Activated CD4-positive, CD25-positive, alpha-beta regulatory T cell treated with anti-CD3 and anti-CD28 coated beads, Interleukin-2, amount 50 U/mL, for 24 hours (primary cell): ENCODE measurements at regions not wholly inside any gene's neighbourhood (a gene's known extent, or its start where the extent isn't known, plus 50 kb on each side); places are given as distances from the start of the nearest gene placed in this dataset.

Experiments used
- ATAC-seq, 2 donors: fragments of 150-1000 bp; cut with Tn5 transposase; one replicate each; pipeline ENCODE4 v1.10.0; 2021; ENCODE audit warnings: mild to moderate bottlenecking in 1 of 2, moderate library complexity in 1 of 2

DNA sequence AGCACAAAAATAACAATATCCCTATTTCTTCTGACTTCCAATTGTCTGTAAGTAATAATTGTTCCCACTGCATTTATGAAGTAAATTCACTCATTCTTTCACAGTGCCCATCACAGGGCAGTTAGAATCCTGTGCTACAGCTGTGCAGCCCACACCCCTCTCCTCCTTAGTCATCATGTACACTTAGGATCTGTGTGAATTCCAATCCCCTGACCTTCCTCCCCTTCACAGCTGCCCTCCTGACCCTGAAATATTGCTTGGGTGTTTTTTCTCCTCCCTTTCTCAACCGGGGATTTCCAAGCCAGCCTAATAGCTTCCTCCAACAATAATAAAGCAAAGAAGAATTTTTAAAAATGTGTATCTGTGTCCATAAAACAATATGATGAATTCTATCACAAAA is 91.5 kb upstream of the BEND6 start:
- ATAC-seq, result no peak

DNA sequence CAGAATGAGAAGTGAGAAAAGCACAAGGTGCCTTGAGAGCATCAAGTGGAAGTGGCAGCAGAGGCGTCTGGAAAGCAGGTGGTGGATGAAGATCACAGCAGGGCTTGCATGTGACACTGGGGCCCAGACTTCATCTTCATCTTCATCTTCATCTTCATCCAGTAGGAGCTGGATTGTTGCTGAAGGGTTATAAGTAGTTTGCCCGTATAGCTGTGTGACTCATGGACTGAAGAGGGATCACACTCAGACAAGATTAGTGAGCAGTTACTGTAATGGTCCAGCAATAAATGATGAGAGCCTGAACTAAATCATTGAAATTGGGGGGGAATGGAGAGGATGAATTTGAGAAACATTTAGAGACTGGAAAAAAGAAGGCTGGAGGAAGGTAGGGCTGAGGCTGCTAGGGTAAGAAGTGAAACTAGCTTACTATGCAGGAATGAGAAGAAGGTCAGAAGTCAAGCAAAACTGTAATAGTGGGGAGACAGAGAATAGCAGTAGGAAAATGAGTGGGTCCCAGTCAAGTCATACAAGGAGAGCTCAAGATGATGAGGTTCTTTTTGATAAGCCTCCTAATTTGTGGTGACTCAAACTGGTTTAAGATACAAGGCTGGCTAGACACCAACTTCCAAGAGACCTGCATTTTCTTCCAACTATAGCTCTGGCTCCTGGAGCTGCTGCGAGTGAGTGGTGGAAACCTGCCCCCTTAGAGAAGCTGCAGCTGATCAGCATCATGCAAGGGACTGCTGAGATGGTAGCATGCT is 92.3 kb upstream of the BEND6 start:
- peak in 1 of 2 donors; percentile 13 for ATAC-seq

DNA sequence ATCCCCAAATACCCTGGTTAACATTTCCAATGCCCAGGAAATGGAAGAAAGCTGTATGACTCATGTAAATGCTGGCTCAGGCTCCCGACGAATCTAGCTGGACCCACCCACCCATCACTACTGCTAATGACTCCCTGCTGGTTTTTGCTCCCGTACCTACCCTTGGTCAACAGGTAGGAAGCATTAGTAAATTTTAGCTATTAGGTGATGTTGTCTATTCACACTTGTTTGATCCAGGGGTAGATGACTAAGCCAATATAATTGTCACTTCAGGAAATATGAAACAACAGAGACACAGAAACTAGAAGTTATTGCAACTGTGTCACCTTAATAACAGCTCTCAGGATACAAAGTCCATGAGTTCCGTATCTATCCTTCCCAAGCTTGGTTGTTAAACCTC is 94.4 kb upstream of the BEND6 start:
- no peak for ATAC-seq

DNA sequence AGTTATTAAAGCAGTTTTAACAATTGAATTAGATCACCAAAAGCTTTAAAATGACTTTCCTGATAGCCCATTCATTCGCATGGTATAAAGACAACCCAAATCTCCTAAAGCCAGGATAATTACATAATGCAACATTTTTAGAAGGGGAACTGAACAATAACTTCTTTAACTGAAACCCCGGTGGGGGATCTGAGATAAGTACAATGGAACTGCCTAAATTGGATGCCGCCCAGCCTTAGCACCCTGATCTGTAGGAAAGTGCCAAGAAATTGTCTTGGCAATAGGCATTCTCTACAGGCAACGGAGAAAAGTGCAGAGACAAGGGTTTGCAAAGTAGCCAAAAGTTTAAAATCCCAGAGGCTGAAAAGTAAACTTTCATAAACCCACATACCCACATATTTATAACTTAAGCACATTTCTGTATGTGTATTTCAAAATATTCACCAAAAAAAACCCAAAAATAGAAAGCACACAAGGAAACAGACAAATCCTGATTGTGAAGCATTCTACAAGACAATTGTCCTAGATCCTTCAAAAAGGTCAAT is 98.8 kb upstream of the BEND6 start:
- ATAC-seq, result no peak

DNA sequence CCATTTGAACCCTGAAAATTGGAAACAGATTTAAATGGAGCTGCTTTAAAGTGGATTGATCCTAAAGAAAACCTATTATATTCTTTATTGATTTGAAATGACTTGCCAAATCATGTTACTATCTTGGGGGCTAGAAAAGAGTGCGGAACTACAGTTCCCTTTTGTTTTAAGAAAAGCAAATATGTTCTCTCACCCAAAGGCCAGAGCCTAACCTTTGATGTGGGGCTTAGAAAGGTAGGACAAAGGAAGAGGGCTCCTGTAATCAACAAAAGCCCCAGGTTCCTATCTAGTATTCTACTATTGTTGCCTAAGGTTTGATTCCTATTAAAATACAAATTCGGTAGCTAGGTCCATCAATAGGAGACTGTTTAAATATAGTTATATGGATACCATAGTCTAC is 100.8 kb upstream of the BEND6 start:
- no peak for ATAC-seq

DNA sequence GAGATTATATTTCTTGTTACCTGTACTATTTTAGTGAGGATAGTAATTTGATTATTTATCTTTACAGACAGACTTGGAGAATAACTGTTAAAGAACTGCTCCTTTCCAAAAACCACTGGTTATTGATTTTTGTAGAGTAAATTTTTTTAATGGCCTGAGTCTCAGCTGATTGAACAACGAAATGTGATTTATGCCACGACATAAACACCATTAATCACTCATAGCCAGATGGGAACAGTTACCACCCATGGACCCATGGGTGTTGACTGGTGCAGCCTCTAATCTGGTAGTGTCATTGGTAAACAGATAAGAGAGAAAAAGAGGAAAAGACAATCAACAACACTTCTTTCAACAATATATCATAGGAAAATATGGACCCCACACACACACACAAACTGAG is 101.4 kb upstream of the BEND6 start:
- no peak for ATAC-seq

DNA sequence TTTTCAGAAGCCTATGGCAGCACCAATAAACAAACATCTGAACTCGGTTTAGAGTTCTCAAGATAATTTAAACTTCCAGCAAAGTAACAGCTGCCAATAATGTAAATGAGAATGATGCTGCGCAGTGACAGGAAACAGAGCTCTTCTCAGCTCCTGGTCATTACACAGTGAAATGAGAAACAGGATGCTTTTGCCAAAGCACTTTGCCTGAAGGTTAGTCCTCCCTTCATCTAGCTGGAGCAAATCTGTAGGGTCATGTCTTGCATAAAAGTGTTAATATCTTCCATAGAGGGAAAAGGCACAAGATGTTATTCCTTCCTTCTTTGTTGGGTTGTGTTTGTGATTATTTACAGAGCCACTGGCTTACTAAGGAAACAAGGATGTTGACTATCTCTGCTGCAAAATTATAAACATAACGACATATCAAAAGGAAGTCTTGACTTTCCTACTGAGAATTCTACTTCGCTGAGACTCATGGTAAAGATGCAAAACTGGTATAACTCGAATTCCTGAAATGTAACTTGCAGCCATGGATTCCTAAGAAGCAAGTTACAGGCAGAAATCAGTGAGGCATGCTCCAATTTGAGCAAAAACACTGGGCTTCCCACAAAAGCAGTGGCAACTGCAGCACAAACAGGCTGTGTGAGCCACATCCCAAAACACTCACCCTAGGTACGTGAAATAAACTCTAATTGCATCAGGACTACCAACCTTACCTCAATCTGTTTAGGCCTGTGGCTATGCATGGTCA is 102.5 kb upstream of the BEND6 start:
- ATAC-seq, result no peak

DNA sequence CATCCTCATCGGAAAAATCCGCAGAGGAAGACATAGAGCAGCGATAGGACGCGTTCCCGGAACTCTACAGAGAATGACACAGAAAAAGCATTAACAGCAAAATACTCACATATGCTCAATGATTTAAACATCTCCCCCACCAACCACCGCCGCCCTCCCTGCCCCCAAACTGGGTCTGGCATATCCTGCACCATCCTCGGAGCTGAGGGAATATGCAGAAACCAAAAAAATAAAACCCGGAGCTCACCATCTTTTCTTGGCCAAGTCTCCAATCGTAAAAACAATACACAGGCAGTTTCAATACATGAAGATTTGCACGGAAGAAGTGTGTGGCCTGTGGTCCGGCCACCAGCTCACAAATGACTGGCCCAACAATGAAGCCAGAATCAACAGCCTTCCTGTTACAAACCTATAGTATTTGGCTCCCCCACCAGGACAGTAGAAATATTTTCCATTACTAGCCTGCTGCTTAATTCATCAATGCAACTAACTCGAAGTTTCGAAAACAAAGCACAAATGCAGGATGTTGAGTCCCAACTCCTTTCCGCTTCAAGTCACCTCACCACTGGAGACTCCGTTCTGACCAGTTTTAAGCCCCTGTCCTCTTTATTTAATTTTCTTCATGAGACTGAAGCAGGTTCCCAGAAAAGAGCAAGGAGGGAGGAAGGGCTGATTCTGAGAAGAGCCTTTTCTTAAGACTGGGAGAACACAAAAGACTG is 103.2 kb upstream of the BEND6 start:
- peak; percentile 26 to 66 for ATAC-seq

DNA sequence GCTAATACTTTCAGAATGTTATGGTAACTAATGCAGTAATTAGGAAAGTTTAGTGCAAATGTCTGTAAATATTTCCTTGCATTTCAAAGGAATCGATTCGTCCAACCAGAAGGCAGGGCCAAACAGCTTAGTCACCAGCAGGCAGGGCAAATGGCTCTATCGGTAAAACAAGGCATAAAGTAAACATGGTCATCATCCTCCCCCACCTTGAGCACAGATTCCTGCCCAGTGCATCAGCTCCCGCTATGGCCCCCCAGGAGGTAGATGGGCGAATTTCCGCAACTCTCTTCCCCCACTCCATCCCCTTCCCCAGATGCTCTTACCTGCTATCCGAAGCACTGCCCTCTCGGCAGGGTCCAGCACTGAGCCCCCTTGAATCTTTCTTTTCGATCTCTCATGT is 103.8 kb upstream of the BEND6 start:
- no peak for ATAC-seq

DNA sequence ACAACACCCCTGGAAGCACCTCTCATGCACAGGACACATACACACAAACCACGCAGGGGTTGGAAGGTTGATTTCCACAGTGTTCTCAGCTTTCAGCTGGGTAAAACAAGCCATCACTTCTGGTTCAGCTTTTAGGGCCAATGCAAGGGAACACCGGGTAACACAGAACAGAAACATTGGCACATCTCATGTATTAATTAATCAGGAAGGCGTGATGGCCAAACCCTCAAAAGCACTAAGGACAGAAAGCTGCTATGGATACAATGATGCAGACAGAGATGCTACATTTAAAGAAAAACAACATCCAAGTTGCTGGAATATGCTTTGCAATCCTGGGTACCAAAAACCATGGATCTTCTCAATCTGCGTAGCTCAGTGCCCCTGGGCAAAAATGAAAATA is 104.3 kb upstream of the BEND6 start:
- no peak for ATAC-seq

DNA sequence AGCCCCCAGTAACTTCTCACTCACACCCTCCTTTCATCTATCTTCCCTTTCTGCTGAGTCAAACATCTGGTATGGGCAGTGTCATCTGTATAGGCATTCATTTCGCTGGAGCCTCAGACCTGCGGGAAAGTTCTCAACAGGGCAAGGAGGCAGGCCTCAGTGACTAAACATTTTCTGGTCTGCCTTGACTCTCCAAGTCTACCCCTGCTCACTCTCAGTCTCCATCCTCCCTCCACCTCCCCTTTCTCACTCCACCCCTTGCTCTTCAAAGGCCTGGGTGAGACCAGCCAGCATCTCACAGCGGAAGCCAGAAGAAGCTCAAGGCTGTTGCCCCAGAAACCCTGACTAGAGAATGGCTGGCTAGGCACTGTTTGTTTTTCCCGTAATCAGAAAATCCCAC is 105.0 kb upstream of the BEND6 start:
- no peak for ATAC-seq

DNA sequence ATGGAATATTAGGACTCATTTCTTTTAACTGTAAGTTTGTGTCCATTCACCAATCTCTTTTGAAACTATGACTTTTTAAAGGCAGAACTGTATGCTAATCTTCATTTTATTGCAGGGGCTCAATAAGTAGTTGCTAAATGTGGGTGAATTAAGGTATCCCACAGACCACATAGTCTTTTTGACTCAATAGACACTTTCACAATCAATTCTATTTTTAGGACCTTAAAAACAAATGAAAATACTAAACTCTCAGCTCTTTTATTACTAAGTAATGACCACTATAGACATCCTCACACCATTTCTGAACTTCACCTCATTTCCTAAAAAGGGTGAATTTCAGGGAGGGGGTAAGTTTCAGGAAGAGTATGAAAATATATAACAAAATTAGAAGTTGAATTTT is 106.8 kb upstream of the BEND6 start:
- no peak for ATAC-seq

DNA sequence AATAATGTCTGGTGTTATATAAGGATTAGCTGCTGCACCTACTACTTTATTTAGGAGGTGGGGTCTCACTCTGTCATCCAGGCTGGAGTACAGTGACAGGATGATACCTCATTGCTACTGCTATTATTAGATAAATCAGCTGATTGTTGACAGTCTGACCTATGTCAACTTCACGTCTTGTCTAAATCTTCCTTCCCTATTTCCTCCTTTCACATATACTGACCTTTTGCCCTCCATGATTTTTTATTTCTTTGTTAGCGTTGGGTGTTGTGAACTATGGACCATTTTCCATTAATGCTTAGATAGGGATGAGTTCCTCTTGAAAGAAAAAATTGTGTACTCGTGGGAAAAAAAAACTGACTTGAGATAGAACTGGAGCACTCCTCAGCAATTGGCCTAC is 109.9 kb upstream of the BEND6 start:
- no peak for ATAC-seq

DNA sequence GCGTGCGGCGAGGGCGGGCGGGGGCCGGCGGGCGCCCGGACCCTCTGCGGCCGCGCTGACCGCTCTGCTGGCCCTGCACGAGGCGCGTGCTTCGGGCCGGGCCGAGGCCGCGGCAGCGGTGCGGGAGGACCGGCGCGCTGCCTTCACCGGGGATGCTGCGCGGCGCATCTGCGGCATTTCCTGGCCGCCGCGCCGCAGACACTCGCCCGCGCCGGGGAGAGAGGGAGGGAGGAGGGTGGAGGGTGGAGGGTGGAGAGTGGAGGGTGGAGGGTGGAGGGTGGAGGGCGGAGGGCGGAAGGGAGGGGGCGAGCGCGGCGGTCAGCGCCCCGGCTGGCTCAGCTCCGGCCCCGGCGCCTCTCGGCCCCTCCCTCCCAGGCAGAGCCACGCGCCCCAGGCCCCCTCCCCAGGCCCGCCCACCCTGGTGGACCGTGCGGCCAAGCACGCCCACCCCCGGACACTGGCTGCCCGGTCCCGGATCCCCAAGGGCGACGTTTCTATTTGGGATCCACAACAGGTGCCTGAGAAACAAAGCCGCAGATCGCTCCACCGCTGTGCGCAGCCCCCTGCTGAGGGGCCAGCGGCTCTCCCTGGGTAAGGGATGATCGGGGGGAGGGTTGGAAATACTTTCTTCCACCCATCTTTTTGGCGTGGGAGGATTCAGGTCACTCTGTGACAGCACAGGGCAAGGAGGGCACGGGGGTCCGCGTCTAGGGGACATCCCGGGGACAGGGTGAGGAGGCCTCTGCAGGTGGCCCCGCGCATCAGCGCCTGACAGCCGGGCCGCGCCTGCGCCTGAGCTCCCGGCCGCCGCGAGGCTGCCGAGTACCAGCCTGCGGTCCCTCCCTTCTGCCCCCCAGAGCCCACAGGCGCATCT is 111.2 kb upstream of the BEND6 start:
- peak; percentile 80 to 84 for ATAC-seq

DNA sequence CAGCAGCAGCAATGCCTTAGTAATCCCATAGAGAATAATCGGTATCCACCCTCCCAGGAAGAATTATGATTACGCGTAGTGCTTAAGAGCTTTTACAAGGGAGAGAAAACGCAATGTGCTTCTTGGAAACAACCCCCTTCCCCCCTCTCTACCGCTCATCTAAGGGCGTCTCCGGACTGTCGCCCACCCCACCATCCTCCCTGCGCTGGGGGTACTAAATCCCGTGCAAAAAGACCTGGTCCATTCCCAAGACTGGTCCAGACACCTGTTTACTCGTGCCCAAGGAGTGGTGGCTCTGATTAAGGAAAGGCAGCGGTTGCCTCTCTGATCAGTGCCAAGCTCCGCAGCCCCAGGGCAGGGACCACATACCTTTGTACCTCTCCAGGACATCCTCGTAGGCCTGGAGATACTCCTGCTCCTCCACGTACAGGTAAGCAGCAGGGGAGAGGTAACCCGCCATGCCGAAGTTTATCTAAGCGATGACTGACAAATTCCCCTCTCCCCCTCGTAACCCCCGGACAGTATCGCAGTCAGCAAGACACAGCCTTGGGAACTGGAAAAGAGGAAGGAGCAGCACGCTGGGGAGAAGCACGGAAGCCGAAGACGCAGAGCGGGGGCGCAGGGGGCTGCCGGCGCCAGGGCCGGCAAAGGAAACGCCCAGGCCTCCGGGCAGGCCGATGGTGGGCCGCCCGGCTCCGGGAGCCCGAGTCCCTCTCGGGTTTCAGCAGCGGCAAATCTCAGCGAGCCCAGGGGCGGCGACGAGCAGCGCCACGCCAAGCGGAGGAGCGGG is 112.0 kb upstream of the BEND6 start:
- peak in 1 of 2 donors; percentile 11 for ATAC-seq

DNA sequence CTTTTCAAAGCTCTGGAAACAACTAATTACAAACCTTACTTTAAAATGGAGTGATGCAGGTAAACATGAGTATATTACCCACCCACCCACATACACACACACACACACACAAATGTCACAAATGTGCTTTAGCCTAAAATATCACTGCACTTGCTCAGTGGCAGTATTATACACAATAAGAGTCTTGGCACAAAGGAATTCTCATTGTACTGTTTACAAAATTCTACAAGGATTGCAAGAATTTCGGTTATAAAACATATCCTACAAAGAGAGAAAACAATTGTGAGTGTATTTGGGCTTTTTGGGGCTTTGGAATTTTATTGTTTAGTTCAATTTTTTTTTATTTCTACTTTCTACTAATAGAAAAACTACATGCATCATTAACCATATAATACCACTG is 113.2 kb upstream of the BEND6 start:
- no peak for ATAC-seq

DNA sequence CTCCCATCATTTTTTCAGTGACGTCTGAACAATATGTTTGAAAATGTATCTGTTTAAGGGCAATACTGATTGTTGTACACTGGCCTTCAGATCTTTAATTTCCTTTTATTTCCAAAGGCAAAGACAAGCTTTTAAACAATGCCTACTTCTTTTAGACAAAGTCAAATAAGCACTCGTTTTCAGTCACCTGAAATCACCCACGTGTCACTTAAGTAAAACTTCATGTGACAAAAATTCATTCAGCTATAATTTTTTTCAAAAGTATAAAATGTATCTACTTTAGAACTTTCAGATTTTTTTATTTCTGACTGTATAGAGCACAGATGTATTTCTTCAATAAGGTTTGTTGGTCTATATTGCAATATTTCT is 113.5 kb upstream of the BEND6 start:
- ATAC-seq, result no peak

DNA sequence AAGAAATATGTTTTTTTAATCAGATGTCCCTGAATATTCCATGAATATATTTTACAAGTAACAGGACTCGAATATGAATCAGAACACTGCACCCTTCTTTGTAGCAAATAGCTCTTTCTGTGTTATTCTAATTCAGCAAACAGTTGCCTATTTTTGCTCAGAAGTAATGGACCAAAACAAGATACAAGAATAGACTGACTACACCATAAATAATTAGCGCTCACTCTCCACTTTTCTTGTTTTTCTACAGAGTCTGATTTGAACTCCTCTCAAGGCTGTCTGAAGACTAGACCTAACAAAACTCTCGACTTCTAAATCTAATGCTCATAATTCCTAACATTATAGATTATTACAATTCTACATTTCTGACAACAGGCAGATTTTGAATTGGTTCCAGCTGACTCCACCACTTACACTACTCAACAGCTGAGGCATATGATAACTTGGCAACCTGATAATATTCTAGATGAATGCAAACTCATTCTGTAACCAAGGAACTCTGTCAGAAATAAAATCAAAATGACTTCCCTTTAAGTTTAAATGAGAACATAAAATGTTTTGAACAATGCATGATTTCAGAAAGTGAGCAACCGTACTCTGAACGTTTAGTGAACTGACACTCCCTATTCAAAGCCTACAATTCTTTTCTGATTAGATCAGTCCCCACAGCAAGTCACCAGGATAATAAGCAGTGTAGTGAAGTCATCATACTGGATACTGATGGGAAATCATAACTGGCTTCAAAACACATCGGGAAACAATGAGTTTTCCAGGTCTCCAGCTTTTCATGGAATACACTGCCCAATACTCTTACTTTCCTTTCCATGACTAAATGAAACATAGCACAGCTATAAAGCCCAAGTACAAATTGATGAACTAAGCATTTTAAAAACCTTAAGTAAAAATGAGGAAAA is 114.2 kb upstream of the BEND6 start:
- ATAC-seq, result no peak

DNA sequence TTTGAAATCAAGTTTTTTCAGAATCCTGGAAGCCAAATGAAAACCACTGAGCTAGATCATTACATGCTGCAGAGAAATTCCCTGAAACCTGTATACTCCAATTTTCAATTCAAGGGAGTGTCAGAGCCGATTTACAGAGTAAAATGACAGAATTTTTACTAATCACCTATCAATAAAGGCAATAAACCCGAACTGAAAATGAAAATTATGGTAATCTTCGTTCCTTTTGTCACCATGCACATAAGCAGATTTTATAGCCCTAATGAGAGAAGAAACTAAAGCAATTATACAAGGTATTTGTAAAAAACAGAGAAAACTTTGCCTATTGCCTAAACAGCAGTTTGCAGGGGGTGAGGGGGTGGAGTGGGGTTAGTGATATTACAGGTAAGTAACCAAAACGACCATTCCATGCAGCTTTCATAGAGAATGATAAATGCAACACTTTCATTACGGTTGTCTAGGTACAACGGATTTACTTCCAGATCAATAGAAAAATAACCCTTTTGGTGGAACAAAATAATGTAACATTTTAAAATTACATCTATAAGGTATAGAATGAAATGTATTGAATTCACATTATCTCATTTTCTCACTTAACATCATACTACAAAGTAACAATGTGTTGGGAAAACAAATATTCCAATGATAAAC is 115.2 kb upstream of the BEND6 start:
- no peak for ATAC-seq

DNA sequence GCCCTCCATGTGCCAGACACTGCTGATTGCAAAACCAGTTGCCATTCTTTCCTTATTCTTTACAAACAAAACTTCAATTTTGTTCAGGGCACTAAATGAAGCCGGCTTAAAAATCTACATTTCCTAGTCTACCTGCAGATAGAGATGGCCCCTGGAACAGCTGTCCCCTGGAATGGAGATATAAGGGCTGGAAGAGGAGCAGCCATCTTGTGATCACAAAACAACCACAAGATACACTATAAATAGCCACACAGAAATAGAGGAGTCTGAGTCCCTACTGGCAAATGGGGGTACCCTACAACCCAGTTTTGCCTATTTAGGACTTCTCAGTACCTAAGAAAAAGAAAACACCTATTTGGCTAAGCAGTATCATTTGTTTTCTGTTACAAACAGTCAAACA is 115.9 kb upstream of the BEND6 start:
- no peak for ATAC-seq
